AG08396 (cell line): ENCODE measurements at regions not wholly inside any gene's neighbourhood (a gene's known extent, or its start where the extent isn't known, plus 50 kb on each side); places are given as distances from the start of the nearest gene placed in this dataset.
"Not testable (repeated sequence)": the region's sequence is repeated elsewhere in the genome, so short reads cannot be mapped to it uniquely, and the experiment has no call there.

Source experiments
- DNase-seq: peaks from one replicate; pipeline ENCODE4 v3.0.0; 2012; ENCODE audit warnings: low spot score, mixed read lengths

DNA sequence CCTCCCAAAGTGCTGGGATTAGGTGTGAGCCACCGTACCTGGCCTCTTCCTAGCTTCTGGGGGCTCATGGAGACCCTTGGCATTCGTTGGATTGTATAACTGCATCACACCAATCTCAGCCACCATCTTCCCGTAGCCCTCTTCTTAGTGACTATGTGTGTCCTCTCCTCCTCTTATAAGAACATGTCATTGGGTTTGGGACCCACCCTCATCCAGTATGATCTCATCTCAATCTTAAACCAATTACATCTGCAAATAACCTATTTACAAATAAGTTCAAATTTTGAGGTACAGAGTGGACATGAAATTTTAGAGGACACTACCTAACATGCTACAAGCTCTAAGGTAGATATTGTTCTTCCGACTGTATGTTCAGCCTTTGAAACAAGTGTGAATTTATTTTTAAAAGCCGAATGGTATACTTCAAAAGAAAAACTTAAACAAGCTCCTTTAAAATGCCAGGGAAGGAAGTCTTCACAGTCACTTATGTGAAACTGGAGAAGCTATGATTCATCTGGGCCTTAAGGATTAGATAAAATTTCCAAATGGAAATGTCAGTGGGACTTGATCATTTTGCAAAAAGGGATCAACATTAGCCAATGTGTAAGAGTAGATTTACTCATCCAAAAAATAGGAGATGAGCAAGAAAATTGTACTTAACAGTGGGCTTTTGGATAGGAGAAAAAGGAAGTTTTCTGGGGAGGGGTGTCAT, 225.7 kb downstream of the MEX3B start:
- no peak for DNase-seq

DNA sequence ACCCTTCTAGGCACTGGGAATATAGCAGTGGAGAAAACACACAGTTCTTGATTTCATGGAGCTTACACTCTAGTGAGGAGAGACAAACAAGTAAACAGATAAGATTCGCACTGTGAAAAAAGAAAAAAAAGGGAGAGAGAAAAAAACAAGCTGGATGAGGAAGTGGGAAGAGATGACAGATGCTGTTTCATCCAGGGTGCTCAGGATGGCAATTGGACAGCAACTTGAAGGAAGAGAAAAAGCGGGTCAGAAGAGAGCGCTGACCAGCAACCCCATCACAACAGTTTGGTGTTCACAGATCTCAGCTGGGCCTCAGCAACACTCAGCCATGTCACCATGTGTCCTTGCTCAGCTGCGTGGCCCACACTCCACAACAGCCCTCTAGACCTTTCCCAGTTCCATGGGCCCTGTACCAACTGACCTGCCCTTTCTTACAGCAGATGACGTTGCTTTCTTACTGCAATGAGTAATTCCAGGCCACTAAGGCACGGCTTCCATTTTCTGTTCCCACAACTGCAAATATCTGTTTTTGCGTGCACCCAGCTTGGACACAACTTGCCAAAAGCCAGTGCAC, 230.8 kb downstream of the MEX3B start:
- no peak for DNase-seq

DNA sequence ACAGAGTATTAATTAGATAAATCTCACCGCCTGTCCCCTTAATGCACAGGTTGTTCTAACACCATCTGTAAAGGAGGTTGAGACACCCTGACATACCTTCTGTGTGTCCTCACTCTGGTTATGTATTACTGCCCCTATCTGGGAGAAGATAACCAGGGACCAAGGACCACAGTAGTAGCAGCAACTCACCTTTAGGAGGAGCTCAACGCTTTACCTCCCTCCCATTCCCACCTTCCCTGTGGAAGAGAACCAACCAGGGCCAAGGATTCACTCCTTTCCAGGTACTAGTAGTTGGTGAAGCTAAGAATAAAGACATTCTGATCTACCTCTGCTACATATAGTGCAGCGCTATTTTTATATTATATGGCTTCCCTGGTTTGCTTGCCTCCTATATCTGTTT, 232.6 kb downstream of the MEX3B start:
- no peak for DNase-seq

DNA sequence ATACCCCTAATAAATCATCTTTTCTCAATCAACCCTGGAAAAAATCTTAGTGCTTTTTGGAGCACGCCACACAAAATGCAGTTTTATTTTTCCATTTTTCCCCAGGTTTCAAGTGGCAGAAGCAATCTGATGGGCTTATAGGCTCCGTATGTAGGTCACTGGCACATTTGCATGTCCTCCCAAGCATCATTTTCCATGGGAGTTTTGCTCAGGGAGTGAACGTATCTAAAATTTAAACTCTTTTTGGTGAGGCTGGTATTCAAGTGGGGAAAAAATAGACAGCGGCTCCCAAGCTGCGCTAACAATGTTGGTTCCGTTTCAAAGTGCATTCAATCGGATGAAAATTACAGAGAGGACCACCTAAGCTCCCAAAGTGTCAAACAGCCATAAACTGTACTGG, 233.4 kb downstream of the MEX3B start:
- DNase-seq = no peak

DNA sequence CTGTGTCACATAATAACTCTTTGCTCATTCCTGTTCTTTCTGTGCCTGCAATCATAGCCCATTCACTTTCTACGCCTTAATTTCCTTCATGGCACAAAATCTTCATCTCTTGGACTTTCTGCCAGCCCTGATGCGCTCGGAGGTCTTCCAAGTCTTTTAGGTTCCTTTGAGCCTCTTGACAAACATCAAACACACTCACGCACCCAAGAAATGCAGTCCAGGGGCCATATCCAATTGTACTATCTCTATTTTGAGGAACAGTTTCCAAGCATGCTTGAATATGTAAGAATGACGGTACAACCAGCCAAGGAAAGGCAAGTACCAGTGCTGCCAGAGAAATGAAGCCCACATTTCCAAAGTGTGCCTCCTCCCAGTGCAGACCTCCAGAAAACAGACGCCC, 234.1 kb downstream of the MEX3B start:
- DNase-seq = no peak

DNA sequence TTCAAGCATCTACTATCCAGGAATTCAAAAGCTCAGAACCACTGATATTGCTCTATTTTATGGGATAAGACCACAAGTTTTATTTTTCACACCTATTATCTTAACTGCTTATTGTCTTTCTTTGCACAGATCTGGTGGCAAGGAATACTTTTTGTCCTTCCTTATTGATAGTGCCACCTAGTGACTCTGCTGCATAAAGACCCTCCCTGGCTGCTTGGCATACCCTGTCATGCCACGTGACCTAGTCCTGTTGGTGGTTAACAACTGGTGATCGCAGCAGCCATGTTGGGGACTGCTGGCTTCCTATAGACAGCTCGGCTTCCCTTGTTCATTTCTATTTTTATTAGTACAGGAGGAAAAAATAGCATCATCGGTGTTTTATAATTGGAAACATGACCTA, 236.3 kb downstream of the MEX3B start:
- no peak for DNase-seq

DNA sequence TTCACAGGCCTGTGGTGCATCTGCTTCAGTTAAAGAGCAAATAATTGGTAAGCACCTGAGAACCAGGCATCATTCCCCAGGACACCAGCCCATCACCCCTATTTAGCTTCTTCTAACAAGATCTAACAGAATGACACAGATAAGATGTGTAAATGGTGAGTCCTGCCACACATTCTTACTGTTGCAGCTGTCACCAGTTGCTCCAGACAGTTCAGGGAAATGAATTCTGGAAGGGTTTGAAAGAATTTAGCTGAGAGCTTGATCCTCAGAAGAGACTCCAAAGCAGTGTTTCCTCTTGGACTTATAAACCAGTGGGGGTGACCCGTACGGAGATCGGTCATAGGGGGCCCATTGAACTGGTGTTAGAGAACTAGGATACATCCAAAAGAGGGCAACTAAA, 238.0 kb downstream of the MEX3B start:
- no peak for DNase-seq

DNA sequence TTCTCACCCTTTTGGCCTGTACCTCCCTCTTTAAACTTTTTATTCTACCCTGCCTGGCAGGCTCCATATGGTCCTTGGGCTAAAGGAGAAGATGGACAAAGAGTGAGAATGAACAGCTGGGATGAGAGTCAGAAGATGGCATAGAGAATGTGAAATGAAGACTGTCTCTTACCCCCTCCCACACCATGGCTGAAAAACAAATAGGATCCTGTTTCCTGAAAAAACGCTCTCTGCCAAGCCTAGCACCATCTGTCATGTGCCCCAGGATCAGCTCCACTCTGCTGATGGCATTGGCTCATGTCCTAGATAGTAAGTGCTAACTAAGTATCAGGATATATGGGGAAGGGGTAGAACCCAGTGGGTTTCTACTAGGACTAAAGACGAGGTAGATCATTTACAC, 238.6 kb downstream of the MEX3B start:
- DNase-seq = no peak

DNA sequence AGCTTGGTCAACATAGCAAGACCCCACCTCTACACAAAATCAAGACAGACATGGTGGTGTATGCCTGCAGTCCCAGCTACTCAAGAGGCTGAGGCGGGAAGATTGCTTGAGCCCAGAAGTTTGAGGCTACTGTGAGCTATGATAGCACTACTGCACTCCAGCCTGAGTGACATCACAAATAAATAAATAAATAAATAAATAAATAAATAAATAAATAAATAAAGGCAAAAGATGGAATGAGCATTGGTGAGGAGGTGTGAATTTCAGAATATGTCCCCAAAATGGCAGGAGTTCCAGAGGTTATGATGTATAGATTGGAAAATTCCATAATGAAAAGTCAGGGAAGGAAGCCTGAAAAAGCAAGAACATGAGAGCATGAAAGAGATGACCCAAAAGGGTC, 249.9 kb downstream of the MEX3B start:
- no peak for DNase-seq

DNA sequence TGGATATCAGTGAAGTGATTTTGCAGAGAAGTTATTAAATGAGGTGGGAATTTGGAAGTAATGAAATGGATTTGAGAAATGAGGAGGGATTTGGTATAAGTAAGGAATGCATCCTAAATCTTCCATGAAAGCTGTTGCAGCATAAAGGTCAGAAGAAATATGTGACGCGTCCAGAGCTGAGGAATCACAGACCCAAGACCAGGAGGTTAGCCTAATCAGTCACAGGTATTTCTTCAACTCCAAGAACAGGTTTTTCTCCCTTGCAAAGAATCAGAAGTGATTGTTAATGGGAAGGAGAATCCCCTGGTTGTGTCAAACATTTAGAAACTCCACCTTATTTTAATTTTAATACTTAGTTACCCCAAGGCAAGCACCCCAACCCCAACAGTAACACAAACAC, 253.2 kb downstream of the MEX3B start:
- DNase-seq = no peak

DNA sequence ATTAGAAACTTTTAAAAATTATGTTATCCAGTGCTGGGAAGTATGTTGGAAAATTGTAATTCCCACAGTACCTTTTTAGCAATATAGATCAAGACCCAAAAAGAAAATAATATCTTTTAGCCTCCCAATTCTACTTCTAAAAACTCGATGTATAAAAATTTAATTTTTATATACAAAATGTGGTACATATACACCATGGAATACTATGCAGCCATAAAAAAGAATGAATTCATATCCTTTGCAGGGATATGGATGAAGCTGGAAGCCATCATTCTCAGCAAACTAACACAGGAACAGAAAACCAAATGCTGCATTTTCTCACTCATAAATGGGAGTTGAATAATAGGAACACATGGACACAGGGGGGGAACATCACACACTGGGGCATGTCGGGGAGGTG, 254.5 kb downstream of the MEX3B start:
- not testable (repeated sequence) for DNase-seq

DNA sequence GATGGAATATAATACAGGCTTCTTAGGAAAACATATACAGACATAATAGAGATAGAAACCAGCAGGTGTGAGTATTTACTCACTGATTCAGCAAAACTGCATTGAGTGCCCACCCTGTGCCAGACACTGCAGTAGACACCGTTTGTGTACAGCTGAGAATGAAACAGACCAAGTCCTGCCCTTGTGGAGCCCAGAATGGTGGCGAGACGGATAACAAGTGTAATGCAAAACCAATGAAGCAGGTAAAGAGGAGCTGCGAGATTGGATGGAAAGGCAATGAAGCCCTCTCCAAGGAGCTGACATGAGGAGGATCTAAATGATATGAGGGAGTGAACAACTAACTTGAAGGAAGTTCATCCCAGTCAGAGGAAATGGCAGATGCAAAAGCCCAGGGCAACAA, 256.4 kb downstream of the MEX3B start:
- no peak for DNase-seq

DNA sequence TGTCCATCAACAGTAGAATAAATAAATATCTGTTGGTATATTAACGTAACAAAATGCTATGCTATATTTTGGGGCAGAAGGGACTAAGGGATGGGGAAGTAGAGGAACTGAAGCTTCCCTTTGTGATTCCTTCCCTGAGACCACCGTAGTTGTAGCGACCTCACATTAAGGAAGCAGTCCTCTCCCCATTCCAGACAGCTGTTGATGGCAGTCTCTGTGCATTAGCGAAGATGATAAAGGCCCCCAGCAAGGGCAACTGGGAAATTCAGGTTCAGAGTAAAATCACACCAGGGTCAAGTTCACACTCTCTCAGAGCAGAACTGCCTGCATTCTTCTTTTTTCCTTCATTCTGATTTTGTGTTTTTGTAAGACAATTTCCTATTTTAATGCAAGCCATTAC, 259.0 kb downstream of the MEX3B start:
- no peak for DNase-seq

DNA sequence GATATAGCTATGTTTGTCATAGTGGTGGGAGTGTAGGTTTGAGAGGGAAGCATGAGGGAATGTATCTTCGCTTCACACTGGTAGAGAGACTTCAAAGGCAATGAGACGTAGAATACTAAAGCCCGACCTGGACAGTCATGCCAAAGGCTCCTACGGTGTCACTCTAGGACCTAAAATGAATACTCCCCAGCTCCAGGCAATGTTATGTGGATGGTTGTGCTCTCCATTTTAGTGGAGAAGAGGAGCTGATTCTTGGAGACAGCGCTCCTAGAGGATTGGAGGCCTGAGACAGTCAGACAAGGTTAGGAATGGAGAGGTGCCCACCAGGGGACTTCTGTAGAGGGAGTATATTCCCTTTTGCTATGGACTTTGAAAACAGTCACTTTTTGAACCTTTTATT, 260.1 kb downstream of the MEX3B start:
- no peak for DNase-seq

DNA sequence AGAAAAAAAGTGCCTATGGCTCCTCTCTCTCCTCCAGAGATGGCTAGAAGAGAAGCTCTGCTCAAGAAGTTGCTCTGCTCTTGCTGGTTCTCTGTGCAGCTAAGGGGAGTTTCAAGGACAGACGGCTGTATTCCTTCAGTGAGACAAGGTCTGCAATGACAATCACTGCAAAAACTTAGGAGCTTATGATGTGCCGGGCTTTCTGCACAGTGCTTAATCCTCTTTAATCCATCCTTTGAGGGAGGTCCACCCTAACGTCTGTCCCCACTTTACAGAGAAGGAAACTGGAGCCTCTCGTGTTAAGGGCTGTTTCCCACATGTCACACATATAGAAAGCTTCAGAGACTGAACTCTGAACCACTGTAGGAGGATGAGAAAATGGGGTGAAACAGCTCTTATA, 260.6 kb downstream of the MEX3B start:
- no peak for DNase-seq

DNA sequence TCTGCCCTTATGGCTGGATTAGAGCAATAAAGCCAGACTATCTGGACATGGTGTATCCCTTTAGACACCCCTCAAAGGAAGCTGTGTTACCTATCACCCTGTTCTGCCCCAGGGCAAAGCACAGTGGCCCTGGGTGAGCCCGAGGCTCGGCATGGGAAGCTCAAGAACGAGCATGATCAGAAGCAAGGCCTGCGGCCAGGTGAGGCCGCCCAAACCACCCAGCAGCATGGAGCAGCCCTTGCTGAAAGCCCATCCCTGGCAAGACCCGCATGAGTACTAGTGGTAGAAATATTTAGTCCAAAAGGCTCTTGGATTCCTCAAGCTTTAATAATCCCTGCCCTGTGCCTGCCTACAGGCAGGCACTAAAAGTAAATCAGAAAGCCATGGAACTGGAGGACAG, 261.1 kb downstream of the MEX3B start:
- DNase-seq = no peak

DNA sequence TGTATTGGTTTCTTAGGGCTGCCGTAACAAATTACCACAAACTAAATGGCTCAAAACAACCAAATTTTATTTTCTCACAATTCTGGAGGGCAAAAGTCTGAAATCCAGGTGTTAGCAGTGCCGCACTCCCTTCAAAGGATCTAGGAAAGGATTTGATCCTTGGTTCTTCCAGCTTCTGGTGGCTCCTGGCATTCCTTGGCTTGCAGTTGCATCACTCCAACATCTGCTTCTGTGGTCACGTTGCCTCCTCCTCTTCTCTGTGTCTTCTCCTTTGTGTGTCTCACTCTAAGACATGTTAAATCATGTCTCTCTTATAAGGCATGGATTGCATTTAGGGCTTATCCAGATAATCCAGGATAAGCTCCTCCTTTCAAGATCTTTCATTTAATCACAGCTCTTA, 262.2 kb downstream of the MEX3B start:
- DNase-seq = no peak

DNA sequence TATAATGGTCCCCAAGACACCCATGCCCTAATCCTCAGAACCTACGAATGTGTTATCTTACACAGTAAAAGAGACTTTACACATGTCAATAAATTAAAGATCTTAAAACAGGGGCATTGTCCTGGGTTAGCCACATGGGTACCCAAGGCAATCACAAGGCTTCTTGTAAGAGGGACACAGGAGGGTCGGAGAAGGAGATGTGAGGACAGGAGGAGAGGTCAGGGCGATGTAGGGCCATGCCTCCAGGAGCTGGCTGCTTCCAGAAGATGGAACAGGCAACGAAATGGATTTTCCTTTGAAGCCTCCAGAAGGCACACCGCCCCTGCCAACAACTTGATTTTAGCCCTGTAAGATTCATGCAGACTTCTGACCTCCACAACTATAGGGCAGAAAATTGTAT, 262.7 kb downstream of the MEX3B start:
- no peak for DNase-seq

DNA sequence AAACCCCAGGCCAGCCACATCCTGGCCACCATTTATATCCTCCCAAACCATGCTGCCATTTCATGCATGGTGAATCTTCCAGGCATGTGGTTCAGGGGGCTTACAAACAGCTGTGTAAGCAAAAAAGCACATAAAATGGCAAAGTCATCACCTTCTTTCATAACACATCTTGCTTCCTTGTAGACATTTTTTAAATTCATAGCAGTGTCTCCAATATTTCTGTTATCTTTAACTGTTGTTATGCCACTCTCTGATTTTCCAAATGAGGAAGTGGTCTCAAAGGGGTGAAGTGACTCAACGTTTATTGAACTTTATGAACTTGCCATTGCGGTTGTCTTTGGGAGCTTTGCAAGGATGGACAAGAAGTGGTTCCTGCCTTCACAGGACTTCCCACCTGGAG, 264.4 kb downstream of the MEX3B start:
- no peak for DNase-seq

DNA sequence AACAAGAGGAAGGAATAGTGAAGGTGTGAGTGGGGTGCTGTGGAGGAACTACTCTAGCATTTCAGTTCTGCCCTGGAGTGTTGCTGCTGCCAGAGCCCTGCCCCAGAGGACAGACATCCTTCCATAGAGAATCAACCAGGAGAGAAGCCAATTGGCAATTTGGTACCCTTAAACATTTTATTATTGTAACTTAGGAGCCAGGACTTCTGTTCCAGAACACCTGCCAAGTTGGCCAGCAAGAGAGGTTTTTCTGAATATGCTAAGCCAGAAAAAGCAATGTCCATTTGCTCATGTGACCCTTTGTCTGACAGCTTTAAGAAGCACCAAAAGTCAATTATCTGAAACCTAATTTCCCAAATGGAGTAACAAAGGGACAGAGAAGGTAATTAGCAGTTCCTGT, 264.9 kb downstream of the MEX3B start:
- DNase-seq = no peak

DNA sequence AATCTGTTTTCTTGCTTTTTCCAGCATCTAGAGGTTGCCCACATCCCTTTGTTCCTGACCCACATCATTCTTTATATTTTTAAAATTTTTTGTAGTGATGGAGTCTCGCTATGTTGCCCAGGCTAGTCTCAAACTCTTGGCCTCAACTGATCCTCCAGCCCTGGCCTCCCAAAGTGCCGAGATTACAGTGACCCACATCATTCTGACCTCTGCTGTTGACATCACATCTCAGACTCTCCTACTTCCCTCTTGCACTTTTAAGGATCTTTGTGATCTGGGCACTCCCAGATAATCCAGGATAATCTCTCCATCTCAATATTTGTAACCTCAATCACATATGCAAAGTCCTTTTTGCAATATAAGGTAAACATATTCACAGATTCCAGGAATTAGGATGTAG, 266.6 kb downstream of the MEX3B start:
- no peak for DNase-seq

DNA sequence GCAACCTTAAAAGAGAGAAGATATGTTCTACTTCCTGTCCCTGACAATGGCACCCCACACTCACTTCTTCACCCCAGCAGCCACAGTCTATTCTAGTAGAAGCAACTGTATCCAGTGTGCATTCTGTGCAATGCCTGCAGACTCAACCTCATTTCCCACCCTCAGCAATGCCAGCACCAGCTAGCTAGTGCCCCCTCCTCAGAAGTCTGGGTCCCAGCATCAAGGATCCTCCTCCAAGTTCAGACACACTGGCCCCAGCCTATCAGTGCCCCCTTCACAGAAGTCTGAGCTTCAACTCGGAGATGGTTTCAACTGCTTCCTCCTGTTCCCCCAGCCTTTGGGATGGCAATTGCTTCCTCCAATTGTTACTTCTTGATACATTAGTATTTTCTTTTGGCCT, 268.3 kb downstream of the MEX3B start:
- DNase-seq = no peak

DNA sequence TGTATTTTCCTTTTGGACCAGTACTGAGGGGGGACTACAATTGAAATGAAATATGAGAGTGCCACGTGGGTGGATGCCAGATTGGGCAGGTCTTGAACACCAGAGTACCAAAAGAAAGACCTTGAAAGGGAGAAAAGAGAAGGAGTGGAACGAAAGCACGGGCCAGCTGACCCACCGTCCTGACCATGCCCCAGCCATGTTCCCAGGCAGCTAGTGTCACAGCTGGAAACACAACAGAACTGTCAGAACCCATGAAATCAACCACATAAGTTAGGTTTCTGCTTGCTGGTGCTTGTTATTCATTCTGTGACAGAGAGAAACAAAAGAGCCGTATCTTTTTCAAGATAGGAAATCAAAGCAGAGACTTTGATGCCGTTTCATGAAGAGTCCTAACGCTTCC, 268.8 kb downstream of the MEX3B start:
- no peak for DNase-seq

DNA sequence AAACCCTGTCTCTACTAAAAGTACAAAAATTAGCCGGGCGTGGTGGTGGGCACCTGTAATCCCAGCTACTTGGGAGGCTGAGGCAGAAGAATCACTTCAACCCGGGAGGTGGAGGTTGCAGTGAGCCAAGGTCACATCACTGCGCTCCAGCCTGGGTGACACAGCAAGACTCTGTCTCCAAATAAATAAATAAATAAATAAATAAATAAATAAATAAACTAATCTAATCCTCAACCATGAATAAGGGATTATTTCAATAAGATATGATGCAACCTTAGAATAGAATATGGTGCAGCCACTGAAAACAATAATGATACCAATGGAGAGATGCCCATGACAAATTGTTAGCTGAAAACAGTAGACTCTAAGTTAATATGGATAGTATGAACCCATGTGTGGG, 270.0 kb downstream of the MEX3B start:
- not testable (repeated sequence) for DNase-seq
